GM18499 (cell line): ENCODE measurements at regions not wholly inside any gene's neighbourhood (a gene's known extent, or its start where the extent isn't known, plus 50 kb on each side); places are given as distances from the start of the nearest gene placed in this dataset.

Experiments used
- ATAC-seq: cut with Tn5 transposase; IDR thresholded peaks from one replicate; pipeline ENCODE4 v1.9.1; 2021; ENCODE audit warnings: moderate number of reproducible peaks; ENCODE audit not compliant: insufficient read depth, unreplicated experiment

DNA sequence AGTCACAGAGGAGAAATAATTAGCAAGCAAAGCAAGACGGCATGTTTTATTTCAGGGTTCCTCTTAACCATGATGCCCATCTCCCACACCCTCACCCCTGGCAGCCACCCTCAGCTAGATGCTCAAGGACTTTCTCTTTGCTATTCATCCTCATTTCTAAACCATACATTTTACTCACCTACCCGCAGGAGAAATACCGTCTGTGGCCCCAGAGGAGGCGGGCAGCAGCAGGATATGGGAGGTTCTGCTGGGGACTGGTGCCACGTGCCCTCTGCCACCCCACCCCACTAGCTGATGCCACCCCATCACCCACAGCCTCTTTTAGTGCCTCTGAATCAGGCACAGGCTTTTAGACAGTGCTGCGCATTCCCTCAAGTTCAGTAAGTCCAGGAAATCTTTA is 168.7 kb upstream of the ITGB1 start:
- no peak for ATAC-seq

DNA sequence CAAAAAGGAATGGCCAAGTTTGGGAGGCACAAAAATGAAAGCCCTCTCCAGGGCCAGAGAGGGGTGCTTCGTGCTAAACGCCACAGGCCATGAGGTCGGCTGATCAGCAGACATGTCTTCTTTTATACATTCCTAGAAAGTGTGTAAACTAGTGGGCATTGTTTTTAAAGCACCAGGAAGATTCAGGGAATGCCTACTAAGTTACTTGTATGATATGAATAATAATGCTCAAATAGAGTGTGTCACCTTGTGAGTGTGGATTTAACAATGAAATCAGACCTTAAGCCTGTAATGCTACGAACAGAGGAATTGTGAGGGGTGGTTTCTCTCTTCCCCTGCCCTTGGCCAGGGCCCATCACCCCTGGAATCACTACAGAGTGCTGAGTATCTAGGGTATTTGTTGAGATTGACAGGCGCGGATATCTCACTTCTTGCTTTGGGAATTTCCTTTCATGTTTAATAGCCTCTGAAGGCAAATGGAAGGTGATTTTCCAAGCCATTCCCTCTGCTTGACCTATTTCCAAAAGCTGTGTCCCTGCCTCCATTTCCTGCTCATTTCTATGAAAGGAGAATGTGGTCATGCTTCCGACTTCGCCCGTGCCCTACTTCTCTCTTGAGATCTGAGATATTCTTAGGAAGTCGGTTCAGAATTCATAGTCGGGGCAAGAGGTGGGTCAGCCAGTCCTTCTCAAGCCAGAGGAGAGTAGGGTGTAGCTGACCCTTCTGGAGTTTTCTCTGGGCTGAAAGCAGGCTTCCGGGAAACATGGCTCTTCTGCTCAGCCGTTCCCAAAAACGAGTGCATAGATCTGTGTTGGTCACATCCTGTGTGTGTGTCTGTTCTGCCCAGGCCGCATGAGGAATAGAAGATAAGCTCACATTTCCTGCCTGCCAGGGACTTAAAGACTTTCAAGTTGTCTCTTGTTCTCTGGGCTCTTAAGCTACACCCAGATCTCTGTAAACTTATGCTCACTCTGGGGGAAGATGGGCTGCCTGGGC is 167.8 kb upstream of the ITGB1 start:
- no peak for ATAC-seq

DNA sequence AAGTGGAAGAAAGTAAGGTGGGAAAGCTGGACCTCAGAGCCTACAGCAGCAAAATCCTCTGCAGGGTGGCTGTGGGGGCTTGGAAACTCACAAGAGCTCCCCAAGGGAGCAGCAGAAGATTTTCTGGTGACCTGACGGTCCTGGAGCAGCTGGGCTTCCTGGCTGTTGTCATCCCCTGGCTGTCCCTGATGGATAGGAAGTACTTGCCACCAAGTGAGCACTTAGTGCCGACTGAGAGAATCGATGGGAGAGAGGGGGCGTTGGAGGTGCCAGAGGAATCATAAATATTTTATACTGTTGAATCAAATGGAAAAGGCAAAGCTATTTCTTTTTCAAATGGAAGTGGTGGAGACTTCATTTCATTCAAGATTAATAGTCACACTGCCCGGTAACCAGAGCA is 167.1 kb upstream of the ITGB1 start:
- ATAC-seq: no peak

DNA sequence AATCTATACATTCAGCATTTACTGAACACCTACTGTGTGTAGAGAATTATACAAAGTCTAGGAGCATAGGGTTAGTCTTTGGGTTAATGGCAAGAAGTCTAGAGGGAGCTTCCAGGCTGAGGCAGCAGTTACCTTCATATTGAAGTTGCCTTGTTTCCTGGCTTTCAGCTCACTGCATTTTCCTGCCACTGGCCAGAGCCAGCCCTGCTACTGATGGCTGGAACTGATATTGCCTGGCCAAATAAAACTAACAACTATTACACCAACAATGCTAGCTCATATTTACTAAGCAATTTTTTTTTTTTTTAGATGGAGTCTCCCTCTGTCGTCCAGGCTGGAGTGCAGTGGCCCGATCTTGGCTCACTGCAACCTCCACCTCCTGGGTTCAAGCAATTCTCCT is 165.7 kb upstream of the ITGB1 start:
- no peak for ATAC-seq

DNA sequence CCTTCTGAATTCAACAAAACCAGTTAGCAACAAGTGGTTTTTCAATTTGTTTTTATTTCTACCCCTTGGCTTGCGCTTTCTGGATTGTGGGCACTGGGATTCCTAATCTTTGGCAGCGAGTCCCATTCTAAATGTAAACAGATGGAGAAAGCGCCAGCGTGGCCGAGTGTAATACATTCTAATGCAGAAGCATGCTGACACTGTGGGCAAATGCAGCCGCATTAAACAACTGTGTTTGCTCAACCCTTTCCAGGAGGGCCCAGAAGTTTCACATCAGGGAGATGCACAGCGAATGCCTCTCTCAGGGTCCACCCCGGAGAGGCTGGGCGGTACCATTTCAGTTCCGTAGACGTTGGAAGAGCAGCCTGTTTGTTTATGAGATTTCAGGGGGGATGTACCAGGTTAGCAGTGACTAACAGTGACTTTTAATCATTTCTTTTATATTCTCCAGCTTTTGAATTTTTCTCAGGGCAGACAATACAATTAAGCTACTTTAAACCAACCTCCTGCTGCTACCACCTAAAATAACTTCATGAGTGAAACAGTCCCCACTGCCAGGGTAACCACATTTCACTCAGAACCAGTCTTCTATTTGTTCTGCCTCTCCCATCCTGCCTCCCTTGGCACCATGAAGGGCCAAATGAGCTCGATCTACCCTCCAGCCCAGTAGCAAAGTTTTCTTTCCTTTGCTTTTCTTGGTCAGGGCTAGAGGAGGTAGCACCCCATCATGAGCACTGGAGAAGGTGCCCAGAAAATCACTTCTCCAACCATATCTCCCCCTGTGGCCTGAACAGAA is 164.2 kb upstream of the ITGB1 start:
- no peak for ATAC-seq

DNA sequence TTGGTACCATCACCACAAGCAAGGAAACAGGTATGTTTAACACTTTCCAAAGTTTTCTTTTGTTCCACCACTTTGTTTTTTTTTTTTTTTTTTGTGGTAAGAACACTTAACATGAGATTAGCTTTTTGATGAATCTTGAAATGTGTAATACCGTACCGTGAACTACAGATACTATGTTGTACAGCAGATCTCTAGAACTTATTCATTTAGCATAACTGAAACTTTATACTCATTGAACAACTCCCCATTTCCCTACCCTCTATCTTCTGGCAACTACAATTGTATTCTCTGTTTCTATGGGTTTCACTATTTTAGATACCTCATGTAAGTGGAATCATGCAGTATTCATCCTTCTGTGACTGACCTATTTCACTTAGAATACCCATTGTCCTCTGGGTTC is 162.7 kb upstream of the ITGB1 start:
- ATAC-seq: peak; percentile 75

DNA sequence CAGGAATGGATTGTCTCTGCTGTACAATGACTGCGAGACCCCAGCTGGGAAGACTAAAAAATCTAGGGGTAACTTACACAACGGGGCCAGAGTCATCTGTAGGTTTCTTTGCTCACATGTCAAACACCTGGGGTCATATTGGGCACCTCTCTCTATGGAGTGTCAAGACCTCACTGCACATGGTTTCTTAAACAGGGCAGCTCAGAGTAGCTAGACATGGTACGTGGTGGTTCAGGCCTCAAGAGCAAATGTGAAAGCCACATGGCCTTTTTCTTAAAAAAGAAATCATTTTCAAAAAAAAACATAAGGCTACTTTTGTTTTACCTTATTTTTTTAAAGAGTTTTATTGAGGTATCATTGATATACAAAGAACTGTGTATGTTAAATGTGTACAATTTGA is 162.2 kb upstream of the ITGB1 start:
- ATAC-seq: no peak

DNA sequence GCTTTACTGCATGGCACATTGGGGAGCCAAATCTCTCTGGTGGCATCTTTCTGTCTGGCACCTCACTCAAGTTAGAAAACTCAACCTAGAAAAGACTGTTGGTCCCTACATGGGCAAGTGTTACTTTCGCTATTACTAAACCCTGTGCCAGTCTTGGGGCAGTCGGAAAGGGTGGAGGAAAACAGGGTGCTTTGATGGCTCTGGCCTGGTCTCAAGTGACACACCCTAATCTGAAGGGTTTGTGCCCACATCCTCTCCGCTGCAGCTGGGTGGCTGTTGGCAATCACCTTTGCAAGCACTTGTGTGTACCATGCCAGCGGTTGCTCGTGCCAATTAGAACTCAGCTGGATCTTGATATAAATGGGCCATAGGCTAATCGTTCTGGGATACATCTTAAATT is 159.8 kb upstream of the ITGB1 start:
- no peak for ATAC-seq

DNA sequence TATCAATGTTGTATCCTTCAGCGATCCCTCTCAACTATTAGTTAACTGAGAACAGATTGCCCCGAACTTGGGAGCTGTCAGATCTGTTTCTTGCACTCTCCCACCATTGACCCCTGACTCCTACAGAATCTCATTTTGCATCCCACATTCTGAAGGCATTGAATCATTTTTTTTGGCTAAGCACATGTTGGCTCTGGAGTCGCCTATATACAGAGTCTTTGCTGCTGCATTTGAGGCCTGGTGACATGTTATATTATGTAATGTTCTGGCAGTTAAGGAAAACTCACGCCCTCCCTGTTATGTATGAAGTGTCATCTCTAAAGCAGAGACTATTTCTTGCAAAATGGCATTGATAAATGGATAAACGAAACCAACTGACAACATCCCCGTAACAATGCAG is 159.2 kb upstream of the ITGB1 start:
- ATAC-seq: no peak

DNA sequence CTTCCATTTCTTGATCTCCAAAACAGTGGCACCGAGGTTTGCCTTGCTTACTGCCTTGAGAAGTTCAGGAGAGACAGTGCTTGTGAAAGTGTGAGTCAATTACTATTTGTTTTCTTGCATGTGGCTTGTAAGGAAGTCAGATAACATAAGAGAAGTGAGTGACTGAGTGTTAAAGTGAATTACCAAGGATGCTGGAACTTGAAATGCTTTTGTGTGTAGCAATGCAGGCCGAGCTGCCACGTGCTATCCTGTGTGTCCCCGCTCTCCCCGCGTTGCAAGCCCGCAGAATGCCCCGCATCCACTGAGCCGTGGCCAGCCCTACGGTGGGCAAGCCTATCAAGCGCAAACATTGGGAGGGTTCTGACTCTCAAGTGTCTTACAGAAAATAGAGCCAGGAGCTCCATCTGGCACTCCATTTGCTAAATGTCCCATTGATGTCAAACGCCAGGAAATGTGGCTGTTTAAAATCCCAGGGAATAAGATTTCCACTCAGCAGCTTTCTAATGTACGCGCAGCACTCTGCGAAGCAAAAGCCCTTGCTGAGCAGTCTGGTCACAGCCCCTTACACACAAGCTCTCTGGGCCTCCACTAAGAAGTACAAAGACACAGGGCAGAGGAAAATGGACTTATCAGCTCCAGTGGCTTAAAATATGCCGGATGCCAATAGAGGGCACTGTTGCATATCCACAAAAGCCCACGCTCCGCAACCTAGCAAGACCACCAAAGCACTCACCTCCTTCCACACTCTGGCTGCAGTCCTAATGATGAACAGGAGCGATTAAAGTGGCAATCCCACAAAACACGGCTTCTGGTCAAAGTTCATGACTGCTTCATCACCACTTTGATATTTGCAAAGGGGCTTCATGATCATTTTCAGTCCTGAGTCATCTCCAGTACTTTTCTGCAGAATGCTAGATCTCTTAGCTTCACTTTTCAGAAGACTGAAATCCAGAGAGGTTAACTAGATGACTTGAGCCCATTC is 158.0 kb upstream of the ITGB1 start:
- ATAC-seq: no peak

DNA sequence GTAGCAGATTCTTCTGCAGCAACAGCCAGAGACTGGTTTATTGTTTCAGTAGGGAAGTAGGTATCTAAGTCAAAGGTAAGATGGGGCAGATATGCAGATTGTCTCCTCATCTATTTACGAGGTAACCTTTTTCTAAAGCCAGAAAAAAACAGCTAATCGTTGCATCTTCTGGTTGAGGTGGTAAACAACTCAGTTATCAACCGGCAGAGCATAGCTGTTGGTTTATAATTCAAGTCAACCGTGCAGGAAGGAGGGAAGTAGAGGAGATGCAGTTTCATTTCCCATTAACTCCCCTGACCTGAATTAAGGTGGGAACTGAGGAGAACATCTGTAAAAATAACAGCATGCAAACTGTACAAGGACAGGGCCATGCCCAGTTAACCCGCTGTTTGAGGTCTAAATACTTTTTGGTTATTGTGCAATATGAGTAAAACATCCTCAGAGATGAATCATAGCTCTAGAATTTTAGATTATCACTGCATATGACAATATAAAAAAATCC is 156.5 kb upstream of the ITGB1 start:
- ATAC-seq: no peak

DNA sequence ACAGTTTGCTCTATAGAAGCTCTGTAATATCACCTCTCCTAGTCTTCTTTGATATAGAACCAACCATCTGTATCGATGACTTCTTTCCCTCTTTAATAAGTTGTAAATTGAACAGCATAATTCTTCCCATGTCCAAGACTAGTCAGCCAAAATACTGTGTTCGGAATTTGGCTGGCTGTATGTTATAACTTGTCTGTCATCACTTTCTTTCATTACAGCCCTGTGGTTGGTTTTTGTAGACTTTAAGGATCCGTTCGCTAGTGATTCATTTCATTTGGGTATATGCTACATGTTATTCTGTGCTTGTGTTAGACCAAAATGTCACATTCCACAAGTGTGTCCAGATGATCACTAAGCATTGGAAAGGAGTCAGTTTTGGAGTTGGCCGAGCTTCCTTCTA is 155.4 kb upstream of the ITGB1 start:
- no peak for ATAC-seq

DNA sequence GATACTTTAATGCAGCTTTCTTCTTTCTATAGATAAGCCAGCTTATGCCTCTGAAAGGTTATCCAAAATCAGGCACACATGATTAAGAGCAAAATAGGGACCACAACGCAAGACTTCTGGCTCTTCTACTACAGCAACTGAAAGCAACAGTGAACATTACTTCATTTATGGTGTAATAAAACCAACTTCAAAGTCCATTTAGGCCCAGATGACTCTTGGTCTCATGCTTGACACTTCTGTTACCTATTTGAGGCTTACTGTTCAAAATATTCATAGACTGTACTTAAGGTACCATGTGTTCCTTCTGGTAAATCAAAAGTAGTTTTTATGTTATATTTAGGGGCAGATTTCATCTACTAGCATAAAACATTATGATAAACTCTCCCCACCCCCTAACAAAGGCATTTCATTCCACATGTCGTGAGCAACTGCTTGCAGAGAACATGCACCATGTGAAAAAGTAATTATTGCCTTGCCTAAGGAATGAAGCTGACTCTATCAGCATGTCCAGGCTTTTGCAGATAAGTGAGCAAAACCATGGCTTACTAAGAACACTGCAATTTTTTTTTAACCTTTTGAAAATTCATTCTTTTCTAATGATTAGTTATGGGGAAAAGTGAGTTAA is 154.9 kb upstream of the ITGB1 start:
- no peak for ATAC-seq

DNA sequence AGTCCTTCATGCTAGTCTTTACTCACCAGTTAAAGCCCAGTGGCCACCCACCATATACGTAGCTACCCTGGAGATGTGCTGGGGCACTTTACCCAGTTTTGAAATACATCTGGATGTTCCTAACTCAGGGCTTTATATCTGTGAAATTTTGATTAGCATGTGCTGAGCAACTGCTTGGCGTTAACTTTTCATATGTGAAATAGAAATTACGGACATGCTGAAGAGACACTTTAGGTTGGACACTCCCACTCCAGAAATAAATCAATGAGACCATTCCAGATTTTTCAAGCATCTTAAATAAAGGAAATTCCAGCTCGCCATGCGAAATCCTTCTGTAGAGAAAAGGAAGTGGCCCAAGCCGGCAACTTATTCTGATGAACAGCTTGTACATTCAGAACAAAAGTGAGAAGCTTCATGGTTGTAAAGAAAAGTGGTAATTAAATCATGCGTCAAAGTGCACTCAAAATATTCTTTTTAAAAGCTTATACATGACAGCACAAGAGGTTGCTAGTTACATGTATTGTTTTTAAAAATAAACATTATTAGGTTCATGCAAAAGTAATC is 153.5 kb upstream of the ITGB1 start:
- ATAC-seq: no peak

DNA sequence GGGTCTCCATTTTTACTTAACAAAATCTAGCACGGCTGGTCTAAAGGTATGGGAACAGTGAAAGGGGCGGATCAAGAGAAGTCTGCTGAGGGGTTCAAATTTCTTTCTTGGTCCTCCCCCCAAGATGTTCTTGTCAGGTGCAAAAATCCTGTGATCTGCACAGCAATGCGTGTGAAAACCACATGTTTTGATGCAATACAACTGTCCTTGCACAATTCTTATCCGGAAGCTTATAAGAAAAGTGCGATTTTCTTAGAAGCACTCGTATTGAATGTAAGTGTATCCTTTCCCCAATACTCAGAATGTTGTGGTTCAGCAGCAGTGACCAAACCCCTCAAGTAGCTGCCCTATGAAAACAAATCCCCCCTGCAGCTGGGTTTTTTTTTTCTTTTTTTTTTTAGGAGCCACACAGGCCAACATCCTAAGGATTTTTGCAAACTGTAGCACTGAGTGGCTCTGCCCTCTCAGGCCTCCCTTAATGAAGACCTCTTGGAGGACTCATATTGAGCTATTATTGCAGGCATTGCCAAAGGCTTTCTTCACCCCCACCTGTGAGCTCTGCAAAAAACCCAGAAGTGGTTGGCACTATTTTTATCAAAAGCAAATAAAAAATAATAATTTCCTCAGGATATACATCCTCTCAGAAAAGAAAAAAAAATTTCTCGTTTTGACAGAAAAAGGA is 151.9 kb upstream of the ITGB1 start:
- no peak for ATAC-seq

DNA sequence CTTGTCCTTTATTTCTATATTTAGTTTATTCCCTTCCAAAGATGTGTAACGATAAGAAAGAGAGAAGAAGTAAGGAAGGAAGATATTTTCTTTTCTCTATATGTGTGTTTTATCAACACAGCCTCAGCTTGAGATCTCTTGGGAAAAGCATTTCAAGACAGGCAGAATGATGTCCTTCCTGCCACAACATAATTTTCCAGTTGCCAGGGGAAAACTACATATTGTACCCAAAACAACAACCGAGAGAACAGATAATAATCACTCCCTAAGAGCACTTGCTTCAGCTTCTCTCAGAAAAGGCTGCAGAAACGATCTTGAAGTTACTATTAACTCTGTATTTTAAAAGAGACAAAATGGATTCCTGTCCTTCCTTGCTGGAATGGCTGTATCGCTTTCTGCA is 151.4 kb upstream of the ITGB1 start:
- no peak for ATAC-seq

DNA sequence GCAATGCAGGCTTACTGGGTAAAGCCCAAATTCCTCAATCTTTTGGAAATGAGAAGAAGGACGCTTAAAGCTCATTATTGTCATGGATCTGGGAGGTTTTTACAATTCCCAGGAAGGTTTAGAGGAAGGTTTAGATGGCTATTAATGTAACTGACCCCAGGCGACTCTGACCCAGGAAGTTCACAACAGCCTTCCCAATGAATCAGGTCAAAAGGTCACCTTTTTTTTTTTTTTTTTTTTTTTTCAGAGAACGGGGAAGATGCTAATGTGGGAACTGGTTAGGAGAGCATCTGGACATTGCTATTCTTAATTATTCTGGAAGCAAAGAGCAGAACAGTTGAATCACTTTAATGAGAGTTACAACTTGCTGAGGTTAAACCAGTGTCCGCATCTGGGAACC is 149.9 kb upstream of the ITGB1 start:
- no peak for ATAC-seq

DNA sequence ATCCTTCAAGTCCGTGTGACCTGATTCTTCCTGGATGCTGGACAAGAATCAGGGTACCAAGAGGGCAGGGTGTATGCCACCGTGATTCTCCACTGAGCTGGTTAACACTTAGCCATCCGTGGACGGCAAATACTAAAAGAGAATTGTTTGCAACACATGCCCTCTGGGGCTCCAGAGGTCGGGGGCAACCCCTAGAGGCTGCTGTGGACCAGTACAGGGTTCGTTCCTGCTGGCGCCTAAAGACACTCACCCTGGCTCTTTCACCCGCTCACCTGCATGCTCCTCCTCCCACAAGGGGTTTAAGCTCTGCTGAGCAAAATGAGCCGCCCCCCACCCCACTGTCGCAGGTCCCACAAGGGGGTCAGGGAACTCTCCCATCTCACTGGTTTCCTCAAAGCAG is 148.7 kb upstream of the ITGB1 start:
- no peak for ATAC-seq

DNA sequence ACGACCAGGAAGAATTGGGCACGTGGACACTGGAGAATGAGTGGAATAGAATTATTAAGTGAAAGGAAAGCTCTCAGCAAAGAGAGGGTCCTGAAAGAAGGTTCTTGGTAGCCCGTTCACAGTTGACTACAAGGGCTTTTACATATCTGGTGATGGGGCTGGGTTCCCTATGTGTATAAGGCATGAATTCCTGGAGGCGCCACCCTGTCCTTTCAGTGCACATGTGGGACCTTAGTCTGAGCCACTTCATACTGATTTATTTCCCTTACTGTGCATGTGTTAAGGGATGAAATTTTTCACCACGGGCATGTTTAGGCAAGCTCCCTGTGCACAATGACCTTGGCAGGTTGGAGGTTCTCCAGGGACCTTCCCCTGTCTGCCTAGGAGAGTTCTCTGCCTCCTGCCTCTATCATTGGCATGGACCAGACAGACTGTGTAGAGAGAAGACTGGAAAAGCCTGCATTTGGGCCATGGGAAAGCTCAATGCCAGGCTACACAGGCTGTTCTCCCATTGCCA is 145.9 kb upstream of the ITGB1 start:
- ATAC-seq: no peak
